CD4-positive, CD25-positive, alpha-beta regulatory T cell (primary cell): ENCODE measurements at regions not wholly inside any gene's neighbourhood (a gene's known extent, or its start where the extent isn't known, plus 50 kb on each side); places are given as distances from the start of the nearest gene placed in this dataset.

ENCODE experiments used
- ATAC-seq, 2 donors: fragments of 150-1000 bp; cut with Tn5 transposase; one replicate each; pipeline ENCODE4 v1.10.0; 2021; ENCODE audit warnings: low read depth in 2 of 2, moderate number of reproducible peaks in 2 of 2, moderate library complexity in 1 of 2
- DNase-seq, 3 donors: peaks; one replicate each; pipeline versions ENCODE4 v3.0.0 to v3.0.0-alpha.2; 2012 to 2022; ENCODE audit warnings: mixed read lengths in 1 of 3
- H3K27ac ChIP-seq: one replicate; pipeline ENCODE4 v1.7.0; 2013; ENCODE audit warnings: mild to moderate bottlenecking, low read length; ENCODE audit not compliant: insufficient read depth, poor library complexity, severe bottlenecking
- H3K27me3 ChIP-seq: one replicate; pipeline ENCODE4 v1.7.0; 2013; ENCODE audit warnings: low read length; ENCODE audit not compliant: control insufficient read depth, insufficient read depth
- H3K36me3 ChIP-seq: one replicate; pipeline ENCODE4 v1.7.0; 2013; ENCODE audit warnings: mild to moderate bottlenecking, low read length, moderate library complexity; ENCODE audit not compliant: control insufficient read depth, insufficient read depth
- H3K4me1 ChIP-seq: 2 replicates; pipeline ENCODE4 v1.7.0; 2013; ENCODE audit warnings: mild to moderate bottlenecking, low read length; ENCODE audit not compliant: insufficient read depth, control insufficient read depth, poor library complexity, severe bottlenecking
- H3K4me3 ChIP-seq: one replicate; pipeline ENCODE4 v1.7.0; 2013; ENCODE audit warnings: low read depth, mild to moderate bottlenecking, low read length, moderate library complexity
- H3K9me3 ChIP-seq, 2 experiments: 1 replicate in 1 of 2; 2 replicates in 1 of 2; pipeline ENCODE4 v1.7.0; 2013; ENCODE audit warnings: low read length in 2 of 2, mild to moderate bottlenecking in 1 of 2, moderate library complexity in 1 of 2; ENCODE audit not compliant: control insufficient read depth in 2 of 2
- H3K27ac Mint-ChIP-seq, 3 donors: one replicate each; pipeline ENCODE4 v1.8.0; 2020 to 2022; ENCODE audit warnings: mild to moderate bottlenecking in 3 of 3, mixed read lengths in 3 of 3, moderate library complexity in 2 of 3
- H3K27me3 Mint-ChIP-seq: one replicate; pipeline ENCODE4 v1.8.0; 2022; ENCODE audit warnings: mild to moderate bottlenecking, mixed read lengths
- H3K36me3 Mint-ChIP-seq: one replicate; pipeline ENCODE4 v1.8.0; 2020; ENCODE audit warnings: mixed read lengths
- H3K4me1 Mint-ChIP-seq, 4 donors: one replicate each; pipeline ENCODE4 v1.8.0; 2020 to 2022; ENCODE audit warnings: mixed read lengths in 4 of 4, mild to moderate bottlenecking in 1 of 4
- H3K4me3 Mint-ChIP-seq, 4 donors: one replicate each; pipeline ENCODE4 v1.8.0; 2020 to 2022; ENCODE audit warnings: mild to moderate bottlenecking in 4 of 4, mixed read lengths in 4 of 4, moderate library complexity in 3 of 4
- H3K9me3 Mint-ChIP-seq, 7 donors: one replicate each; pipeline ENCODE4 v1.8.0; 2020 to 2022; ENCODE audit warnings: mixed read lengths in 7 of 7, mild to moderate bottlenecking in 3 of 7, moderate library complexity in 2 of 7

DNA sequence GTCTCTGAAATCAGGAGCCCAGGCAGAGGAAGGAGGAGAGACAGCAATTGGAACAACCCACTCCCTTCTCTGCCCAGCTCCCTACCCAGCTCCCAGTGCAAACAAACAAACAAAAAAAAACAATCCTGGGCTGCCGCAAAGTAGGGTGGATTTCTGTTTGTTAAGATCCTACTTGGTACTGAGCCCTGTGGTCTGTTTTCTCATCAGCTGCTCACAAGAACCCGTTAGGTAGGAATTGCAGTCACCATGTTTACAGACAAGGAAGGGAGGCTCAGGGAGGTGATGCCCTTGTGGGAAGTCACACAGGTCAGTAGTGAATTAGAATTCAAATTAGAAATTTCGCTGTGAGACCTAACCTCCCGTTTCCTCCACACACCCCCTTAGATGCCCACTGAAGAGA, 128.8 kb upstream of the RAD23B start:
- Histone ChIP-seq H3K36me3 (no peaks in the 10 kb centered on the region), H3K27me3 (peaks cover 2% of the 10 kb centered on the region), H3K4me3 (no peak overlapping the region), H3K9me3 (no peaks in the 10 kb centered on the region), H3K27ac (no peak overlapping the region), H3K4me1 (no peaks in the 10 kb centered on the region)
- ATAC-seq (no peak), DNase-seq (no peak)
- Mint-ChIP-seq H3K27me3 (peaks cover 4% of the 10 kb centered on the region), H3K9me3 (peaks cover 0 to 2% (median 0%) of the 10 kb centered on the region in 7 donors), H3K4me1 (no peaks in the 10 kb centered on the region), H3K4me3 (no peak overlapping the region), H3K36me3 (no peaks in the 10 kb centered on the region), H3K27ac (no peak overlapping the region)

- Mint-ChIP-seq H3K36me3 (no peaks in the 10 kb centered on the region), H3K4me3 (no peak overlapping the region), H3K27ac (no peak overlapping the region), H3K27me3 (peaks cover 4% of the 10 kb centered on the region), H3K9me3 (peaks cover 0 to 2% (median 0%) of the 10 kb centered on the region in 7 donors), H3K4me1 (no peaks in the 10 kb centered on the region)
- Histone ChIP-seq H3K9me3 (no peaks in the 10 kb centered on the region), H3K4me3 (no peak overlapping the region), H3K27me3 (peaks cover 2% of the 10 kb centered on the region), H3K27ac (no peak overlapping the region), H3K4me1 (no peaks in the 10 kb centered on the region), H3K36me3 (no peaks in the 10 kb centered on the region)
- ATAC-seq: no peak
- no peak for DNase-seq
Measured at GRCh38 chr9:107154766-107155165, 128.3 kb upstream of the RAD23B start.

GRCh38 chr9:107155244-107155817, 127.7 kb upstream of the RAD23B start:
- no peak for ATAC-seq
- peaks cover 0 to 2% (median 0%) of the 10 kb centered on the region in 7 donors for H3K9me3 Mint-ChIP-seq
- no peak overlapping the region for H3K4me3 ChIP-seq

DNA sequence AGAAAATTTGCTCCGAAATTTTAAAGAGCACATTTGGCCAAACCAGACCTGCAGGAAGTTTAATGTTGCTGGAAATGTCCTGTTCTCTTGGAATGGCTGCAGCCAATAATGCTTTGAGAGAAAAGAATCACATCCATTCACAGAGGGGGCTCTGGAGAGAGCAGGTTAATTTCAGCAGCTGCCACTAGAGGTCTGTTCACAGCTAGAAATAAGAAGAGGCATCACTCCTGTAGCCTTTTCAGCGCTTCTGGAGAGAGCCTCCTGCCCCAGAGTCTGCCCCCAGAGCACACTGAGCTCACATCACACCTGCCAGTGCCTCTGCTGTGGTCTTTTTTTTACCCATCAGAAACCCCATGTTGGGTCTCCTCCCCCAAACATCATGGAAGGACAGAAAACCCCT, 124.8 kb upstream of the RAD23B start:
- no peaks in the 10 kb centered on the region for H3K9me3 Mint-ChIP-seq
- no peak overlapping the region for H3K4me3 Mint-ChIP-seq

More at GRCh38 chr9:107155244-107155817, 127.7 kb upstream of the RAD23B start:
- Mint-ChIP-seq H3K4me3 (no peak overlapping the region), H3K27me3 (peaks cover 4% of the 10 kb centered on the region), H3K27ac (no peak overlapping the region), H3K4me1 (no peaks in the 10 kb centered on the region), H3K36me3 (no peaks in the 10 kb centered on the region)
- H3K4me1 ChIP-seq: no peaks in the 10 kb centered on the region
- H3K36me3 ChIP-seq: no peaks in the 10 kb centered on the region
- H3K27ac ChIP-seq: no peak overlapping the region
- no peaks in the 10 kb centered on the region for H3K9me3 ChIP-seq
- DNase-seq: no peak
- peaks cover 2% of the 10 kb centered on the region for H3K27me3 ChIP-seq

DNA sequence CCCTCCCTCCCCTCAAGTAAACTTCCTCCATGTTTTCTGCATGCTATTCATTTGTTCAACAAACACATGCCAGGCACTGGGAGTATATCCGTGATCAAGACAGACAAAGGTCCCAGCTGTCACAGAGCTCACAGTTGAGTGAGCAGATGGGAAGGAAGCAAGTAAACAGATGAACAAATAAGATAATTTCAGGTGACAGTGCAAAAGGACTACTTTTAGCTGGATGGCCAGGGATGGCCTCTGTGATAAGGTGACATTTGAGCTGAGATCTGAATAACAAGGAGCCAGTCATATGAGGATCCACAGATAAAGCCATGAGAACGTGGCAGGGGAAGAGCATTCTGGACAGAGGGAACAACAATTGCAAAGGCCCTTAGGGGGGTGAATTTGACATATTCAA, 121.7 kb upstream of the RAD23B start:
- Histone ChIP-seq H3K4me3 (no peak overlapping the region), H3K36me3 (no peaks in the 10 kb centered on the region), H3K4me1 (no peaks in the 10 kb centered on the region), H3K27me3 (peaks cover 3% of the 10 kb centered on the region), H3K9me3 (no peaks in the 10 kb centered on the region), H3K27ac (no peak overlapping the region)
- Mint-ChIP-seq H3K27me3 (no peaks in the 10 kb centered on the region), H3K9me3 (peaks cover 0 to 2% (median 0%) of the 10 kb centered on the region in 7 donors), H3K4me3 (no peak overlapping the region), H3K36me3 (no peaks in the 10 kb centered on the region), H3K4me1 (no peaks in the 10 kb centered on the region), H3K27ac (no peak overlapping the region)
- ATAC-seq (no peak), DNase-seq (no peak)

More for the DNA sequence above, 124.8 kb upstream of the RAD23B start:
- Mint-ChIP-seq H3K36me3 (no peaks in the 10 kb centered on the region), H3K4me1 (no peaks in the 10 kb centered on the region), H3K27me3 (no peaks in the 10 kb centered on the region), H3K27ac (no peak overlapping the region)
- H3K9me3 ChIP-seq: no peaks in the 10 kb centered on the region
- no peak overlapping the region for H3K4me3 ChIP-seq
- no peaks in the 10 kb centered on the region for H3K36me3 ChIP-seq
- H3K4me1 ChIP-seq: no peaks in the 10 kb centered on the region
- no peak for ATAC-seq
- H3K27ac ChIP-seq: no peak overlapping the region
- peaks cover 3% of the 10 kb centered on the region for H3K27me3 ChIP-seq
- DNase-seq: peak in 1 of 3 donors; percentile 8

- Mint-ChIP-seq H3K27ac (no peak overlapping the region), H3K9me3 (peaks cover 0 to 2% (median 0%) of the 10 kb centered on the region in 7 donors), H3K27me3 (no peaks in the 10 kb centered on the region), H3K4me1 (no peaks in the 10 kb centered on the region), H3K4me3 (no peak overlapping the region), H3K36me3 (no peaks in the 10 kb centered on the region)
- Histone ChIP-seq H3K4me1 (no peaks in the 10 kb centered on the region), H3K9me3 (no peaks in the 10 kb centered on the region), H3K4me3 (no peak overlapping the region), H3K27me3 (peaks cover 2% of the 10 kb centered on the region), H3K36me3 (no peaks in the 10 kb centered on the region), H3K27ac (no peak overlapping the region)
- ATAC-seq (no peak), DNase-seq (no peak)
Measured at GRCh38 chr9:107163370-107163769, 119.7 kb upstream of the RAD23B start.

DNA sequence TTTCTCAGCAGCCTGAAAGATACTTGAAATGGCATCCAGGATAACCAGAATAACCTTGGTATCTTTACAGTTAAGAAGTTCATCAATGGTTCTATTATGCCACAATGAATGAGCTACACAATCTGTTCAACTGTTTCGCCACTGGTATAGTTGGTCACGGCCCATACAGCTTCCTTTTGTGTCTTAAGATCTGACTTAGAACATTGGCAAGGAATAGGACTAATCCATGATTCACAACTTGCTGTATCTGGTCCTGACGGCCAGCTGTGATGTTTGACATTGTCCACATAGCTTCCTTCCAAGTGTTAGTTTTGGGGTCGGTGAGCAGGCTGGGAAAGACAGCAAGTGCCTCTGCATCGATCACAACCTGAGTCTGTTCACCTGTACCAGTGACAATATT, 113.3 kb upstream of the RAD23B start:
- Mint-ChIP-seq H3K27me3 (peaks cover 5% of the 10 kb centered on the region), H3K4me3 (no peak overlapping the region), H3K36me3 (no peaks in the 10 kb centered on the region), H3K4me1 (no peaks in the 10 kb centered on the region), H3K27ac (no peak overlapping the region), H3K9me3 (no peaks in the 10 kb centered on the region)
- Histone ChIP-seq H3K9me3 (no peaks in the 10 kb centered on the region), H3K4me3 (no peak overlapping the region), H3K27me3 (no peaks in the 10 kb centered on the region), H3K27ac (no peak overlapping the region), H3K4me1 (no peaks in the 10 kb centered on the region), H3K36me3 (no peaks in the 10 kb centered on the region)
- ATAC-seq: no peak
- no peak for DNase-seq

GRCh38 chr9:107170801-107171200, 112.3 kb upstream of the RAD23B start:
- no peak overlapping the region for H3K4me3 ChIP-seq
- Mint-ChIP-seq H3K27me3 (peaks cover 5% of the 10 kb centered on the region), H3K27ac (no peak overlapping the region), H3K36me3 (no peaks in the 10 kb centered on the region), H3K9me3 (no peaks in the 10 kb centered on the region), H3K4me3 (no peak overlapping the region), H3K4me1 (no peaks in the 10 kb centered on the region)
- no peaks in the 10 kb centered on the region for H3K36me3 ChIP-seq
- H3K9me3 ChIP-seq: no peaks in the 10 kb centered on the region
- DNase-seq: no peak
- no peaks in the 10 kb centered on the region for H3K27me3 ChIP-seq
- no peaks in the 10 kb centered on the region for H3K4me1 ChIP-seq
- ATAC-seq: no peak
- no peak overlapping the region for H3K27ac ChIP-seq
